GM23338 (cell line): ENCODE measurements at regions not wholly inside any gene's neighbourhood (a gene's known extent, or its start where the extent isn't known, plus 50 kb on each side); places are given as distances from the start of the nearest gene placed in this dataset.

Experiments used
- ATAC-seq: fragments of 200-7000 bp; cut with Tn5 transposase; 3 replicates; pipeline ENCODE4 v1.9.1; 2020
- DNase-seq: peaks from one replicate; pipeline ENCODE4 v3.0.0-alpha.2; 2015; ENCODE audit warnings: low spot score
- H2AFZ ChIP-seq: fragments of 200-600 bp; sonication (generic); 2 replicates; pipeline ENCODE4 v1.8.0; 2016; ENCODE audit warnings: antibody characterized with exemption, mild to moderate bottlenecking, moderate library complexity
- H3F3A ChIP-seq: fragments of 200-600 bp; sonication (generic); replicated peaks from 2 replicates; pipeline ENCODE4 v1.8.0; 2017; ENCODE audit warnings: antibody characterized with exemption, mixed run types, low read depth
- H3K27ac ChIP-seq: fragments of 200-600 bp; sonication (generic); 2 replicates; pipeline ENCODE4 v1.6.1; 2016; ENCODE audit warnings: low read depth
- H3K27me3 ChIP-seq: fragments of 200-600 bp; sonication (generic); 2 replicates; pipeline ENCODE4 v1.8.0; 2016; ENCODE audit warnings: mild to moderate bottlenecking, mixed run types, moderate library complexity; ENCODE audit not compliant: insufficient read depth
- H3K36me3 ChIP-seq: fragments of 200-600 bp; sonication (generic); 2 replicates; pipeline ENCODE4 v1.8.0; 2016; ENCODE audit warnings: mild to moderate bottlenecking; ENCODE audit not compliant: insufficient read depth
- H3K4me1 ChIP-seq: fragments of 200-600 bp; sonication (generic); 2 replicates; pipeline ENCODE4 v1.8.0; 2016; ENCODE audit warnings: mild to moderate bottlenecking, moderate library complexity; ENCODE audit not compliant: insufficient read depth
- H3K4me2 ChIP-seq: fragments of 200-600 bp; sonication (generic); 2 replicates; pipeline ENCODE4 v1.7.1; 2017; ENCODE audit warnings: mixed run types
- H3K4me3 ChIP-seq: fragments of 200-600 bp; sonication (generic); 2 replicates; pipeline ENCODE4 v1.6.1; 2016; ENCODE audit warnings: mixed run types
- H3K79me2 ChIP-seq: fragments of 200-600 bp; sonication (generic); replicated peaks from 2 replicates; pipeline ENCODE4 v1.8.0; 2017; ENCODE audit warnings: mild to moderate bottlenecking; ENCODE audit not compliant: insufficient read depth
- H3K9me2 ChIP-seq: fragments of 200-600 bp; sonication (generic); 2 replicates; pipeline ENCODE4 v1.8.0; 2017; ENCODE audit not compliant: insufficient read depth
- H4K20me1 ChIP-seq: fragments of 200-600 bp; sonication (generic); replicated peaks from 2 replicates; pipeline ENCODE4 v1.8.0; 2017; ENCODE audit warnings: mild to moderate bottlenecking; ENCODE audit not compliant: insufficient read depth
- H3K27ac Mint-ChIP-seq: 2 replicates; pipeline ENCODE4 v1.8.0; 2020; ENCODE audit warnings: inconsistent platforms, mild to moderate bottlenecking, moderate library complexity, mixed read lengths
- H3K27me3 Mint-ChIP-seq: 3 replicates; pipeline ENCODE4 v1.8.0; 2022; ENCODE audit warnings: low read depth, mild to moderate bottlenecking, moderate library complexity, mixed read lengths, inconsistent platforms; ENCODE audit not compliant: insufficient read depth, poor library complexity
- H3K36me3 Mint-ChIP-seq: 3 replicates; pipeline ENCODE4 v1.8.0; 2021; ENCODE audit warnings: low read depth, mild to moderate bottlenecking, inconsistent platforms, moderate library complexity, mixed read lengths
- H3K4me1 Mint-ChIP-seq: 3 replicates; pipeline ENCODE4 v1.8.0; 2020; ENCODE audit warnings: mild to moderate bottlenecking, inconsistent platforms, mixed read lengths
- H3K4me3 Mint-ChIP-seq: 3 replicates; pipeline ENCODE4 v1.8.0; 2021; ENCODE audit warnings: moderate library complexity, mild to moderate bottlenecking, inconsistent platforms, mixed read lengths
- H3K9me3 Mint-ChIP-seq: 3 replicates; pipeline ENCODE4 v1.8.0; 2020; ENCODE audit warnings: moderate library complexity, mild to moderate bottlenecking, inconsistent platforms, mixed read lengths
- JUNB ChIP-seq: IDR thresholded peaks from one replicate; pipeline ENCODE4 v1.6.1; 2016; ENCODE audit warnings: antibody characterized with exemption; ENCODE audit not compliant: unreplicated experiment
- POLR2AphosphoS5 ChIP-seq: IDR thresholded peaks from 2 replicates; pipeline ENCODE4 v1.6.1; 2016; ENCODE audit warnings: antibody characterized with exemption, low read depth
- REST ChIP-seq: IDR thresholded peaks from one replicate; pipeline ENCODE4 v1.6.1; 2018; ENCODE audit warnings: antibody characterized with exemption; ENCODE audit not compliant: unreplicated experiment
- ZNF331 ChIP-seq: fragments of 250-450 bp; sonication (Bioruptor Pico); IDR thresholded peaks from 2 replicates; pipeline ENCODE4 v1.5.0; 2020; ENCODE audit warnings: low read depth, mild to moderate bottlenecking, moderate library complexity
- ZNF462 ChIP-seq: fragments of 250-450 bp; sonication (Bioruptor Pico); IDR thresholded peaks from 2 replicates; pipeline ENCODE4 v1.5.0; 2020; ENCODE audit warnings: mild to moderate bottlenecking, moderate library complexity

GRCh38 chr20:51221791-51222408 lies 199.0 kb upstream of the KCNG1 start:
- peak overlapping the region; percentile 65; the same call in 1 of the 2 replicates for H3K27ac ChIP-seq
- H3K4me3 ChIP-seq: peak overlapping the region; percentile 39; the same call in 1 of the 2 replicates
- Mint-ChIP-seq H3K4me3 (peak overlapping the region; percentile 38; the same call in 2 of the 3 replicates), H3K27ac (peak overlapping the region; percentile 94), H3K36me3 (peaks cover 15% of the 10 kb centered on the region), H3K27me3 (peaks cover 11% of the 10 kb centered on the region), H3K4me1 (peaks cover 33% of the 10 kb centered on the region), H3K9me3 (peaks cover 34% of the 10 kb centered on the region)
- no peaks in the 10 kb centered on the region for H3K79me2 ChIP-seq
- H3K9me2 ChIP-seq: peaks cover 6% of the 10 kb centered on the region; the same call in 1 of the 2 replicates
- H2AFZ ChIP-seq: peak overlapping the region; percentile 93
- H3K36me3 ChIP-seq: no peaks in the 10 kb centered on the region
- peaks cover 32% of the 10 kb centered on the region for H3K4me1 ChIP-seq
- peak overlapping the region; percentile 74 for H3K4me2 ChIP-seq
- ATAC-seq: peak; percentile 48
- H4K20me1 ChIP-seq: no peaks in the 10 kb centered on the region
- H3K27me3 ChIP-seq: peaks cover 7% of the 10 kb centered on the region
- TF ChIP-seq JUNB: no peak
- TF ChIP-seq ZNF331 (CRISPR knock-in tag): no peak
- TF ChIP-seq POLR2AphosphoS5: no peak
- no peak for TF ChIP-seq ZNF462
- peak; percentile 23 for TF ChIP-seq REST
- peak; percentile 72 for DNase-seq
- H3F3A ChIP-seq: no peaks in the 10 kb centered on the region
